ENCODE measurements at regions not wholly inside any gene's neighbourhood (a gene's known extent, or its start where the extent isn't known, plus 50 kb on each side); places are given as distances from the start of the nearest gene placed in this dataset.
A peak's percentile ranks its signal among the peaks of the same experiment; 100 is the strongest.

GRCh38 chr7:113710310-113711096 is 208.3 kb downstream of the PPP1R3A start:
- intact Hi-C loops (cut with DNase I; ENCODE audit: low total_unique reads) = no loop called here
- H3K4me3 ChIP-seq = no peak overlapping the region
- WGBS, 5 donors = 34 to 45% (median 42%) methylated on average over 4 of the region's 4 CpGs

GRCh38 chr7:113705439-113705838 is 213.4 kb downstream of the PPP1R3A start:
- Histone ChIP-seq H3K36me3 (no peaks in the 10 kb centered on the region), H3K4me3 (no peak overlapping the region), H3K9me3 (no peaks in the 10 kb centered on the region), H3K27ac (no peak overlapping the region), H3K4me1 (no peaks in the 10 kb centered on the region), H3K27me3 (no peaks in the 10 kb centered on the region)
- DNase-seq = no peak
- intact Hi-C loops (cut with DNase I; ENCODE audit: low total_unique reads) = no loop called here
- TF ChIP-seq EP300 (IDR thresholded peaks at IDR 0.05) (no peak), POLR2A (IDR thresholded peaks at IDR 0.05) (no peak), CTCF (IDR thresholded peaks at IDR 0.05) (no peak), POLR2AphosphoS5 (IDR thresholded peaks at IDR 0.05) (no peak)
- WGBS, 5 donors = 81 to 96% (median 88%) methylated on average over 1 of the region's 1 CpG

More at GRCh38 chr7:113710310-113711096, 208.3 kb downstream of the PPP1R3A start:
- no peak overlapping the region for H3K27ac ChIP-seq
- H3K4me1 ChIP-seq = no peaks in the 10 kb centered on the region
- TF ChIP-seq POLR2AphosphoS5 (IDR thresholded peaks at IDR 0.05) (no peak), EP300 (IDR thresholded peaks at IDR 0.05) (no peak), CTCF (IDR thresholded peaks at IDR 0.05) (peak in 5 of 7 experiments; percentile 19 to 91 (median 87))
- peak in 1 of 2 donors; percentile 90 for DNase-seq
- no peaks in the 10 kb centered on the region for H3K27me3 ChIP-seq
- H3K36me3 ChIP-seq = no peaks in the 10 kb centered on the region
- no peaks in the 10 kb centered on the region for H3K9me3 ChIP-seq

GRCh38 chr7:113698556-113699220 is 220.1 kb downstream of the PPP1R3A start:
- Histone ChIP-seq H3K27ac (no peak overlapping the region), H3K9me3 (no peaks in the 10 kb centered on the region), H3K36me3 (no peaks in the 10 kb centered on the region), H3K4me3 (no peak overlapping the region), H3K27me3 (no peaks in the 10 kb centered on the region), H3K4me1 (no peaks in the 10 kb centered on the region)
- WGBS, 5 donors = 39 to 41% (median 40%) methylated on average over 6 of the region's 6 CpGs
- no peak for TF ChIP-seq POLR2AphosphoS5 (IDR thresholded peaks at IDR 0.05)
- no peak for TF ChIP-seq EP300 (IDR thresholded peaks at IDR 0.05)
- TF ChIP-seq CTCF (IDR thresholded peaks at IDR 0.05) = peak in 4 of 7 experiments; percentile 11 to 29 (median 25)
- TF ChIP-seq POLR2A (IDR thresholded peaks at IDR 0.05) = no peak
- intact Hi-C loops (cut with DNase I; ENCODE audit: low total_unique reads) = no loop called here
- DNase-seq = peak in 1 of 2 donors; percentile 65

- WGBS, 5 donors = 78 to 94% (median 86%) methylated on average over 1 of the region's 1 CpG
- intact Hi-C loops (cut with DNase I; ENCODE audit: low total_unique reads) = no loop called here
Observed at GRCh38 chr7:113694149-113694548, 224.7 kb downstream of the PPP1R3A start.

More at GRCh38 chr7:113694149-113694548, 224.7 kb downstream of the PPP1R3A start:
- H3K27me3 ChIP-seq = no peaks in the 10 kb centered on the region
- DNase-seq = no peak
- no peaks in the 10 kb centered on the region for H3K36me3 ChIP-seq
- H3K4me3 ChIP-seq = no peak overlapping the region
- H3K27ac ChIP-seq = no peak overlapping the region
- H3K4me1 ChIP-seq = no peaks in the 10 kb centered on the region
- no peaks in the 10 kb centered on the region for H3K9me3 ChIP-seq
- no peak for TF ChIP-seq POLR2A (IDR thresholded peaks at IDR 0.05)
- no peak for TF ChIP-seq CTCF (IDR thresholded peaks at IDR 0.05)
- no peak for TF ChIP-seq EP300 (IDR thresholded peaks at IDR 0.05)
- TF ChIP-seq POLR2AphosphoS5 (IDR thresholded peaks at IDR 0.05) = no peak
